ENCODE measurements at regions not wholly inside any gene's neighbourhood (a gene's known extent, or its start where the extent isn't known, plus 50 kb on each side); places are given as distances from the start of the nearest gene placed in this dataset.

- no peaks in the 10 kb centered on the region for H3K9me3 ChIP-seq
- no peaks in the 10 kb centered on the region for H3K36me3 ChIP-seq
- H3K27me3 ChIP-seq: no peaks in the 10 kb centered on the region
- ATAC-seq (no peak), DNase-seq (no peak)
- TF ChIP-seq, protein P1, sequence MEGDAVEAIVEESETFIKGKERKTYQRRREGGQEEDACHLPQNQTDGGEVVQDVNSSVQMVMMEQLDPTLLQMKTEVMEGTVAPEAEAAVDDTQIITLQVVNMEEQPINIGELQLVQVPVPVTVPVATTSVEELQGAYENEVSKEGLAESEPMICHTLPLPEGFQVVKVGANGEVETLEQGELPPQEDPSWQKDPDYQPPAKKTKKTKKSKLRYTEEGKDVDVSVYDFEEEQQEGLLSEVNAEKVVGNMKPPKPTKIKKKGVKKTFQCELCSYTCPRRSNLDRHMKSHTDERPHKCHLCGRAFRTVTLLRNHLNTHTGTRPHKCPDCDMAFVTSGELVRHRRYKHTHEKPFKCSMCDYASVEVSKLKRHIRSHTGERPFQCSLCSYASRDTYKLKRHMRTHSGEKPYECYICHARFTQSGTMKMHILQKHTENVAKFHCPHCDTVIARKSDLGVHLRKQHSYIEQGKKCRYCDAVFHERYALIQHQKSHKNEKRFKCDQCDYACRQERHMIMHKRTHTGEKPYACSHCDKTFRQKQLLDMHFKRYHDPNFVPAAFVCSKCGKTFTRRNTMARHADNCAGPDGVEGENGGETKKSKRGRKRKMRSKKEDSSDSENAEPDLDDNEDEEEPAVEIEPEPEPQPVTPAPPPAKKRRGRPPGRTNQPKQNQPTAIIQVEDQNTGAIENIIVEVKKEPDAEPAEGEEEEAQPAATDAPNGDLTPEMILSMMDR (IDR thresholded peaks at IDR 0.05): no peak
- intact Hi-C loops (cut with DNase I): no loop called here
- no peak overlapping the region for H3K27ac ChIP-seq
- H3K4me3 ChIP-seq: no peak overlapping the region
- WGBS, 2 donors: 59 to 61% methylated on average over 5 of the region's 5 CpGs
- peaks cover 0 to 3% (median 0%) of the 10 kb centered on the region in 9 donors for H3K4me1 ChIP-seq
These were observed 68.3 kb upstream of the BTBD3 start for GRCh38 chr20:11849270-11849915.

DNA sequence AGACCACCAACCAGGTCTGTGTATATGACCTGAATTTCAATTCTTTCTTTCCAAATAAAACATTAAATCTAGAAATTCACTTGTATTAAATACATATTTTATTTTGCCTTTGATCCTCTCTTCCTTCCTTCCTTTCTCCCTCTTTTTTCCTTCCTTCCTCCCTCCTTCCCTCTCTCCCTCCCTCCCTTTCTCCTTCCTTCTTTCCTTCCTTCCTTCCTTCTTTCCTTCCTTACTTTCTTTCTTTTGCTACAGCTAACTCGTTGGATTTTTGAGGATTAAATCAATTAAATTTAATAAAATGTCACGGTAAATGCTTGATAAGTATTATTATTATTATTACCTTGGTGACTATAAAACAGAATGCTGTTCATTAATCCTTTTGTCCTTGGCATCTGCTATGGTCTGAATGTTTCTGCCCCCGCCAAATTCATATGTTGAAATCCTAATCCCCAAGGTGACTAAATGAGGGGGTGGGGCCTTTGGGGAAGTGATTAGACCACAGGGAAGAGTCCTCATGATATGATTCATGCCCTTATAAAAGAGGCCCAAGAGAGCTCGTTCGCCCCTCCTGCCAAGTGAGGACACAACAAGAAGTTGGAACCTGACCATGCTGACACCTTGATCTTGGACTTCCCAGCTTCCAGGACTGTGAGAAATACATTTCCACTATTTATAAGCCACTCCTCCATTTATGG lies 67.6 kb upstream of the BTBD3 start:
- TF ChIP-seq, protein P1 (IDR thresholded peaks at IDR 0.05): no peak
- Histone ChIP-seq H3K27ac (no peak overlapping the region), H3K36me3 (no peaks in the 10 kb centered on the region), H3K9me3 (peaks cover 0 to 2% (median 0%) of the 10 kb centered on the region in 11 donors), H3K27me3 (no peaks in the 10 kb centered on the region), H3K4me3 (no peak overlapping the region), H3K4me1 (peaks cover 0 to 3% (median 0%) of the 10 kb centered on the region in 9 donors)
- WGBS, 2 donors: 83 to 91% methylated on average over 5 of the region's 5 CpGs
- ATAC-seq (peak in 1 of 8 donors; percentile 66), DNase-seq (no peak)
- intact Hi-C loops (cut with DNase I): no loop called here

DNA sequence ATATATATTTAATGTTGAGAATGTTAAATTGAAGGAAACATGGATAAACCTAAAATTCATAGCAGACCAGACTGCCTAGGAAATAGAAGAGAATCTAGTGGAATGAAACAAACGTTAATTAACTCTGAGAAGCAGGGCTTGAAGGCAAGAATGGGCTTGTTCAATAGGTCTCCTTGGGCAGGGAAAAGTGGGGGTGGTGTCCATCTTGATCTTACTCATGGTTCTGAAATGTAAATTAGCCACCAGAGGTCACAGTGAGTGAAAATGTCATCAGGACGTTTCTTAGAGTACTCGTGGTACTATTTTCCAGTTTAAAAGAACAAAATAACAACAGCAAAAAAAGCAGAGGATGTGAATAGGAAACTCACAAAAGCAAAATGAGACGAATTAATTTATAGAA lies 66.8 kb upstream of the BTBD3 start:
- DNase-seq (no peak), ATAC-seq (no peak)
- Histone ChIP-seq H3K27me3 (no peaks in the 10 kb centered on the region), H3K36me3 (no peaks in the 10 kb centered on the region), H3K9me3 (peaks cover 0 to 4% (median 0%) of the 10 kb centered on the region in 11 donors), H3K4me1 (peaks cover 0 to 3% (median 0%) of the 10 kb centered on the region in 9 donors), H3K4me3 (no peak overlapping the region), H3K27ac (no peak overlapping the region)
- TF ChIP-seq, protein P1 (IDR thresholded peaks at IDR 0.05): no peak
- WGBS, 2 donors: 37 to 39% methylated on average over 4 of the region's 4 CpGs
- intact Hi-C loops (cut with DNase I): no loop called here

DNA sequence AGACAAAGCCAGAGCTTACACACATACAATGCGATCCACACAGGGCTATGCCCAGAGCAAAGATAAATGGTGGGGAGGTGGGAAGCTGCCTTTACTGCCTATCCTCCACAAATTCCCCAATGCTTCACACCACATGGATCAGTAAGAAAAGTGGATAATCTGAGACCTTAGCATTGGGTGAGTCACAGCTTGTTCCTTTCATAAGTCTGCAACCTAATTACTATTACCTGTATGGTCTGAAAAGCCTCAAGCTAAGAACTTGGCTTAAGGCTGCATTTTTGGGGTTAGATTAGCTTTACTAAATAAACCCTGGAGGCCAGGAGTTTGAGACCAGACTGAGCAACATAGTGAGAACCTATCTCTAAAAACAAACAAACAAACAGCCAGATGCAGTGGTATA lies 66.0 kb upstream of the BTBD3 start:
- Histone ChIP-seq H3K4me1 (peaks cover 0 to 3% (median 0%) of the 10 kb centered on the region in 9 donors), H3K36me3 (no peaks in the 10 kb centered on the region), H3K4me3 (no peak overlapping the region), H3K9me3 (peaks cover 0 to 4% (median 0%) of the 10 kb centered on the region in 11 donors), H3K27me3 (no peaks in the 10 kb centered on the region), H3K27ac (no peak overlapping the region)
- TF ChIP-seq, protein P1 (IDR thresholded peaks at IDR 0.05): no peak
- DNase-seq: no peak
- intact Hi-C loops (cut with DNase I): loop anchor here in 1 of 10 donors (2.0 kb wide), 1 partner anchor 41 kb away; no protein-coding TSS in a partner anchor
- no peak for ATAC-seq
- WGBS, 2 donors: 91 to 95% methylated on average over 1 of the region's 1 CpG
